Ovary (tissue), 3 donors: ENCODE measurements at regions not wholly inside any gene's neighbourhood (a gene's known extent, or its start where the extent isn't known, plus 50 kb on each side); places are given as distances from the start of the nearest gene placed in this dataset.

ENCODE experiments used
- CTCF ChIP-seq, 3 donors: fragments of 450-650 bp in 2 of 3; fragments of 200-600 bp in 1 of 3; IDR thresholded peaks; one replicate each; pipeline versions ENCODE4 v1.5.1 to v1.8.0; 2016 to 2022; ENCODE audit warnings: antibody characterized with exemption in 3 of 3, mild to moderate bottlenecking in 1 of 3
- POLR2A ChIP-seq: fragments of 450-650 bp; IDR thresholded peaks from one replicate; pipeline ENCODE4 v1.6.1; 2017; ENCODE audit warnings: antibody characterized with exemption, mild to moderate bottlenecking, moderate library complexity
- donor health status: DM: no; HTN: no; CAD: no.

- TF ChIP-seq CTCF (IDR thresholded peaks at IDR 0.05): no peak
- TF ChIP-seq POLR2A: no peak
Observed at GRCh38 chr3:175879417-175879816, 1020.3 kb downstream of the NAALADL2 start.
